GM12892 (cell line): ENCODE measurements at regions not wholly inside any gene's neighbourhood (a gene's known extent, or its start where the extent isn't known, plus 50 kb on each side); places are given as distances from the start of the nearest gene placed in this dataset.
"Not testable (repeated sequence)": the region's sequence is repeated elsewhere in the genome, so short reads cannot be mapped to it uniquely, and the experiment has no call there.

ENCODE experiments used
- POLR2A ChIP-seq: IDR thresholded peaks from 2 replicates; pipeline ENCODE4 v1.6.1; 2011; ENCODE audit warnings: low read depth, low read length, control low read depth
- POLR2AphosphoS5 ChIP-seq: IDR thresholded peaks from 2 replicates; pipeline ENCODE4 v1.6.1; 2011; ENCODE audit warnings: low read depth, low read length, control low read depth
- TAF1 ChIP-seq: IDR thresholded peaks from 2 replicates; pipeline ENCODE4 v1.6.1; 2011; ENCODE audit warnings: low read depth, mild to moderate bottlenecking, control low read depth, low read length, borderline replicate concordance

DNA sequence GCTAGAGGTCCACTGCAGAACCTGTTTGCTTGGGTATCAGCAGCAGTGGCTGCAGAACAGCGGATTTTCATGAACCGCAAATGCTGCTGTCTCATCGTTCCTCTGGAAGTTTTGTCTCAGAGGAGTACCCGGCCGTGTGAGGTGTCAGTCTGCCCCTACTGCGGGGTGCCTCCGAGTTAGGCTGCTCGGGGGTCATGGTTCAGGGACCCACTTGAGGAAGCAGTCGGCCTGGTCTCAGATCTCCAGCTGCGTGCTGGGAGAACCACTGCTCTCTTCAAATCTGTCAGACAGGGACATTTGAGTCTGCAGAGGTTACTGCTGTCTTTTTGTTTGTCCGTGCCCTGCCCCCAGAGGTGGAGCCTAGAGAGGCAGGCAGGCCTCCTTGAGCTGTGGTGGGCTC, 109.5 kb upstream of the TMEM196 start:
- not testable (repeated sequence) for TF ChIP-seq POLR2AphosphoS5, POLR2A, TAF1
